Spleen (tissue), 7 donors: ENCODE measurements at regions not wholly inside any gene's neighbourhood (a gene's known extent, or its start where the extent isn't known, plus 50 kb on each side); places are given as distances from the start of the nearest gene placed in this dataset.

Experiments
- POLR2A ChIP-seq, 3 donors: fragments of 450-650 bp; IDR thresholded peaks; one replicate each; pipeline ENCODE4 v1.5.1; 2017; ENCODE audit warnings: antibody characterized with exemption in 3 of 3, mild to moderate bottlenecking in 1 of 3
- POLR2AphosphoS5 ChIP-seq, 3 donors: sonication (generic); formaldehyde crosslinking; IDR thresholded peaks; one replicate each; pipeline ENCODE4 v1.5.1; 2017; ENCODE audit warnings: antibody characterized with exemption in 3 of 3
- TF ChIP-seq, protein P1 (sequence below), 11 experiments: fragments of 200-600 bp in 7 of 11; fragments of 450-650 bp in 4 of 11; sonication (generic) in 4 of 11; IDR thresholded peaks in 8 of 11; conservative IDR thresholded peaks in 3 of 11; 1 replicate in 7 of 11; 2 replicates in 4 of 11; pipeline versions ENCODE4 v1.4.0 to v1.8.0; 2016 to 2021; ENCODE audit warnings: antibody characterized with exemption in 11 of 11, inconsistent platforms in 4 of 11, mild to moderate bottlenecking in 1 of 11
- donor health status: DM: no; HTN: no; CAD: no; lungs with moderate emphysema.
- donor health status: DM: no; HTN: no; CAD: no.
- donor health status: DM: no; HTN: no; CAD: no.

GRCh38 chr14:104362761-104363605, 216.6 kb upstream of the C14orf180 start:
- TF ChIP-seq, protein P1, sequence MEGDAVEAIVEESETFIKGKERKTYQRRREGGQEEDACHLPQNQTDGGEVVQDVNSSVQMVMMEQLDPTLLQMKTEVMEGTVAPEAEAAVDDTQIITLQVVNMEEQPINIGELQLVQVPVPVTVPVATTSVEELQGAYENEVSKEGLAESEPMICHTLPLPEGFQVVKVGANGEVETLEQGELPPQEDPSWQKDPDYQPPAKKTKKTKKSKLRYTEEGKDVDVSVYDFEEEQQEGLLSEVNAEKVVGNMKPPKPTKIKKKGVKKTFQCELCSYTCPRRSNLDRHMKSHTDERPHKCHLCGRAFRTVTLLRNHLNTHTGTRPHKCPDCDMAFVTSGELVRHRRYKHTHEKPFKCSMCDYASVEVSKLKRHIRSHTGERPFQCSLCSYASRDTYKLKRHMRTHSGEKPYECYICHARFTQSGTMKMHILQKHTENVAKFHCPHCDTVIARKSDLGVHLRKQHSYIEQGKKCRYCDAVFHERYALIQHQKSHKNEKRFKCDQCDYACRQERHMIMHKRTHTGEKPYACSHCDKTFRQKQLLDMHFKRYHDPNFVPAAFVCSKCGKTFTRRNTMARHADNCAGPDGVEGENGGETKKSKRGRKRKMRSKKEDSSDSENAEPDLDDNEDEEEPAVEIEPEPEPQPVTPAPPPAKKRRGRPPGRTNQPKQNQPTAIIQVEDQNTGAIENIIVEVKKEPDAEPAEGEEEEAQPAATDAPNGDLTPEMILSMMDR (IDR thresholded peaks at IDR 0.05 in 8 of 11, conservative IDR thresholded peaks at IDR 0.05 in 3 of 11) = no peak
- TF ChIP-seq POLR2AphosphoS5 (IDR thresholded peaks at IDR 0.05) = no peak
- no peak for TF ChIP-seq POLR2A (IDR thresholded peaks at IDR 0.05)
